Neural cell (in vitro differentiated cells): ENCODE measurements at regions not wholly inside any gene's neighbourhood (a gene's known extent, or its start where the extent isn't known, plus 50 kb on each side); places are given as distances from the start of the nearest gene placed in this dataset.

Experiments used
- H2AFZ ChIP-seq: fragments of 200-600, 300-800 bp; sonication (generic), shearing (Covaris generic); 2 replicates; pipeline ENCODE4 v1.6.0; 2014; ENCODE audit warnings: low read depth, mild to moderate bottlenecking, antibody characterized with exemption, low read length, moderate library complexity
- H3F3A ChIP-seq: fragments of 200-600 bp; shearing (Covaris generic); 2 replicates; pipeline ENCODE4 v1.6.1; 2016; ENCODE audit warnings: mild to moderate bottlenecking, moderate library complexity, mixed read lengths, antibody characterized with exemption, low read length; ENCODE audit not compliant: insufficient read depth, poor library complexity, severe bottlenecking
- H3K27ac ChIP-seq: fragments of 200-600, 300-800 bp; sonication (generic), shearing (Covaris generic); 2 replicates; pipeline ENCODE4 v1.5.1; 2014; ENCODE audit warnings: mild to moderate bottlenecking, low read length, moderate library complexity
- H3K27me3 ChIP-seq: fragments of 300-800, 200-600 bp; sonication (generic), shearing (Covaris generic); 2 replicates; pipeline ENCODE4 v1.6.0; 2014; ENCODE audit warnings: mild to moderate bottlenecking, low read depth, low read length, moderate library complexity; ENCODE audit not compliant: insufficient read depth
- H3K36me3 ChIP-seq: fragments of 300-800, 200-600 bp; sonication (generic), shearing (Covaris generic); 2 replicates; pipeline ENCODE4 v1.5.1; 2014; ENCODE audit warnings: mild to moderate bottlenecking, antibody characterized with exemption, low read length, moderate library complexity; ENCODE audit not compliant: insufficient read depth
- H3K4me2 ChIP-seq: fragments of 300-800, 200-600 bp; sonication (generic), shearing (Covaris generic); 2 replicates; pipeline ENCODE4 v1.6.0; 2014; ENCODE audit warnings: mild to moderate bottlenecking, low read length
- H3K4me3 ChIP-seq: fragments of 300-800, 200-600 bp; sonication (generic), shearing (Covaris generic); 2 replicates; pipeline ENCODE4 v1.5.1; 2014; ENCODE audit warnings: mild to moderate bottlenecking, low read length, moderate library complexity
- H3K79me2 ChIP-seq: fragments of 200-600 bp; shearing (Covaris generic); replicated peaks from 2 replicates; pipeline ENCODE4 v1.6.0; 2014; ENCODE audit warnings: mild to moderate bottlenecking, low read length, moderate library complexity; ENCODE audit not compliant: insufficient read depth
- H3K9ac ChIP-seq: fragments of 300-800, 200-600 bp; sonication (generic), shearing (Covaris generic); 2 replicates; pipeline ENCODE4 v1.6.1; 2016; ENCODE audit warnings: mild to moderate bottlenecking, low read length, mixed read lengths
- H3K9me2 ChIP-seq: fragments of 200-600 bp; shearing (Covaris generic); 2 replicates; pipeline ENCODE4 v1.6.1; 2016; ENCODE audit warnings: mild to moderate bottlenecking, low read length, mixed read lengths; ENCODE audit not compliant: insufficient read depth
- H3K9me3 ChIP-seq: fragments of 200-600, 300-800 bp; sonication (generic), shearing (Covaris generic); 2 replicates; pipeline ENCODE4 v1.6.1; 2016; ENCODE audit warnings: mild to moderate bottlenecking, mixed run types, low read length, moderate library complexity, mixed read lengths
- H4K20me1 ChIP-seq: fragments of 200-600 bp; shearing (Covaris generic); 2 replicates; pipeline ENCODE4 v1.6.1; 2016; ENCODE audit warnings: mild to moderate bottlenecking, mixed run types; ENCODE audit not compliant: insufficient read depth
- EZH2 ChIP-seq: fragments of 200-600, 300-800 bp; shearing (Covaris generic), sonication (generic); IDR thresholded peaks from 2 replicates; pipeline ENCODE4 v1.6.1; 2014; ENCODE audit warnings: antibody characterized with exemption, low read length, borderline replicate concordance, mild to moderate bottlenecking; ENCODE audit not compliant: insufficient read depth, poor library complexity, severe bottlenecking
- MXI1 ChIP-seq: fragments of 450-650 bp; conservative IDR thresholded peaks from 2 replicates; pipeline ENCODE4 v1.6.1; 2014; ENCODE audit warnings: antibody characterized with exemption, mild to moderate bottlenecking; ENCODE audit not compliant: poor library complexity, severe bottlenecking
- POLR2AphosphoS5 ChIP-seq: IDR thresholded peaks from 2 replicates; pipeline ENCODE4 v1.6.1; 2012
- TAF1 ChIP-seq: IDR thresholded peaks from 2 replicates; pipeline ENCODE4 v1.6.1; 2012; ENCODE audit warnings: low read depth
- TF ChIP-seq, protein P1 (sequence below): IDR thresholded peaks from 2 replicates; pipeline ENCODE4 v1.6.1; 2012; ENCODE audit warnings: borderline replicate concordance
- TF ChIP-seq, protein P2 (sequence below): fragments of 450-650 bp; IDR thresholded peaks from 2 replicates; pipeline ENCODE4 v1.5.1; 2014; ENCODE audit warnings: antibody characterized with exemption, mild to moderate bottlenecking, moderate library complexity; ENCODE audit not compliant: poor library complexity, severe bottlenecking

DNA sequence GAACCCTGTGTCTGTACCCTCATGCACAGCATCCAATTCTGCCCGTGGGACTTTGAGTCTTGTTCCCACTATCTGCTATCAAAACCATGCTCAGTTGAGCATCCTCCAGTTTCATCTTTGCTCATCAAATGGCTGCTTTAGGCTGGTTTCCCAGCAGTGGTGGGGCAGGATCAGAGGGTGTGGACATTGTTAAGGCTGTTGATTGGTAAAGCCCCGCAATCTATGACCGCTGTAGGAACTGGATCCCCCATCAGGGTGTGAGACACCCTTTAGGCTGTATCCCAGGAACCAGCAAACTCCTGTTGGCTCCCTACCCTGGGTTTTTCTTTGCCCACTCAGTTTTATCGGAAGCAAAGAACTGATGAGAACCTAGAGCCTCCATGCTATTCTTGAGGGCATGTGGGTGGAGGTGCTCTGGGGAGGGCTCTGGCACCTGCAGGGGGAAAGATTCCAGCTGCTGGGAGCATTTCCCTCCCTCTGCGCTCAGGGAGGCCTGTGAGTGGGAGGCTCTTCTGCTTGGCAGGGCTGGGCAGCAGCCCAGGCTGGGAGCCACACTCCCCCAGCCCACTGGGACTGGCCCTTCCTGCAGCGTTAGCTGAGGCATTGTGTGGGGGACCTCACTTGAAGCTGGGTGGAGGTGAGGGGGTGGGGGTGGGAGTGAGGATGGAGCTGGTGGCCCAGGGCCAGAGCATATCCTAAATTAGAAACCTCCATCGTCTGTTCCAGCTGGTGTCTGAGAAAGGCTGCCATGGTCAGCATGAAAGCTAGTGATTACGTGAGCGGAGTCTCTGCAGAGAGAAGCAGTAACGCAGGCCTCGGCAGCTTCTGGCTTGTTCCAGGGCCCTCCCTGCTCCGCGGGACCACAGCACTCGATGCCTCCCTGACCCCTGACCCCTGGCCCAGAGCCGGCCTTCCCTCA lies 160.6 kb downstream of the IRF8 start:
- H2AFZ ChIP-seq: no peak overlapping the region
- no peak overlapping the region for H3K9ac ChIP-seq
- no peaks in the 10 kb centered on the region for H3K36me3 ChIP-seq
- no peak overlapping the region for H3K27ac ChIP-seq
- no peaks in the 10 kb centered on the region for H3F3A ChIP-seq
- H3K4me3 ChIP-seq: no peak overlapping the region
- no peaks in the 10 kb centered on the region for H3K79me2 ChIP-seq
- no peaks in the 10 kb centered on the region for H4K20me1 ChIP-seq
- H3K9me3 ChIP-seq: no peaks in the 10 kb centered on the region
- no peaks in the 10 kb centered on the region for H3K9me2 ChIP-seq
- H3K4me2 ChIP-seq: no peak overlapping the region
- no peaks in the 10 kb centered on the region for H3K27me3 ChIP-seq
- TF ChIP-seq EZH2: no peak
- TF ChIP-seq, protein P1, sequence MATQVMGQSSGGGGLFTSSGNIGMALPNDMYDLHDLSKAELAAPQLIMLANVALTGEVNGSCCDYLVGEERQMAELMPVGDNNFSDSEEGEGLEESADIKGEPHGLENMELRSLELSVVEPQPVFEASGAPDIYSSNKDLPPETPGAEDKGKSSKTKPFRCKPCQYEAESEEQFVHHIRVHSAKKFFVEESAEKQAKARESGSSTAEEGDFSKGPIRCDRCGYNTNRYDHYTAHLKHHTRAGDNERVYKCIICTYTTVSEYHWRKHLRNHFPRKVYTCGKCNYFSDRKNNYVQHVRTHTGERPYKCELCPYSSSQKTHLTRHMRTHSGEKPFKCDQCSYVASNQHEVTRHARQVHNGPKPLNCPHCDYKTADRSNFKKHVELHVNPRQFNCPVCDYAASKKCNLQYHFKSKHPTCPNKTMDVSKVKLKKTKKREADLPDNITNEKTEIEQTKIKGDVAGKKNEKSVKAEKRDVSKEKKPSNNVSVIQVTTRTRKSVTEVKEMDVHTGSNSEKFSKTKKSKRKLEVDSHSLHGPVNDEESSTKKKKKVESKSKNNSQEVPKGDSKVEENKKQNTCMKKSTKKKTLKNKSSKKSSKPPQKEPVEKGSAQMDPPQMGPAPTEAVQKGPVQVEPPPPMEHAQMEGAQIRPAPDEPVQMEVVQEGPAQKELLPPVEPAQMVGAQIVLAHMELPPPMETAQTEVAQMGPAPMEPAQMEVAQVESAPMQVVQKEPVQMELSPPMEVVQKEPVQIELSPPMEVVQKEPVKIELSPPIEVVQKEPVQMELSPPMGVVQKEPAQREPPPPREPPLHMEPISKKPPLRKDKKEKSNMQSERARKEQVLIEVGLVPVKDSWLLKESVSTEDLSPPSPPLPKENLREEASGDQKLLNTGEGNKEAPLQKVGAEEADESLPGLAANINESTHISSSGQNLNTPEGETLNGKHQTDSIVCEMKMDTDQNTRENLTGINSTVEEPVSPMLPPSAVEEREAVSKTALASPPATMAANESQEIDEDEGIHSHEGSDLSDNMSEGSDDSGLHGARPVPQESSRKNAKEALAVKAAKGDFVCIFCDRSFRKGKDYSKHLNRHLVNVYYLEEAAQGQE: no peak
- TF ChIP-seq, protein P2, sequence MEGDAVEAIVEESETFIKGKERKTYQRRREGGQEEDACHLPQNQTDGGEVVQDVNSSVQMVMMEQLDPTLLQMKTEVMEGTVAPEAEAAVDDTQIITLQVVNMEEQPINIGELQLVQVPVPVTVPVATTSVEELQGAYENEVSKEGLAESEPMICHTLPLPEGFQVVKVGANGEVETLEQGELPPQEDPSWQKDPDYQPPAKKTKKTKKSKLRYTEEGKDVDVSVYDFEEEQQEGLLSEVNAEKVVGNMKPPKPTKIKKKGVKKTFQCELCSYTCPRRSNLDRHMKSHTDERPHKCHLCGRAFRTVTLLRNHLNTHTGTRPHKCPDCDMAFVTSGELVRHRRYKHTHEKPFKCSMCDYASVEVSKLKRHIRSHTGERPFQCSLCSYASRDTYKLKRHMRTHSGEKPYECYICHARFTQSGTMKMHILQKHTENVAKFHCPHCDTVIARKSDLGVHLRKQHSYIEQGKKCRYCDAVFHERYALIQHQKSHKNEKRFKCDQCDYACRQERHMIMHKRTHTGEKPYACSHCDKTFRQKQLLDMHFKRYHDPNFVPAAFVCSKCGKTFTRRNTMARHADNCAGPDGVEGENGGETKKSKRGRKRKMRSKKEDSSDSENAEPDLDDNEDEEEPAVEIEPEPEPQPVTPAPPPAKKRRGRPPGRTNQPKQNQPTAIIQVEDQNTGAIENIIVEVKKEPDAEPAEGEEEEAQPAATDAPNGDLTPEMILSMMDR: no peak
- no peak for TF ChIP-seq MXI1
- no peak for TF ChIP-seq TAF1
- TF ChIP-seq POLR2AphosphoS5: no peak

DNA sequence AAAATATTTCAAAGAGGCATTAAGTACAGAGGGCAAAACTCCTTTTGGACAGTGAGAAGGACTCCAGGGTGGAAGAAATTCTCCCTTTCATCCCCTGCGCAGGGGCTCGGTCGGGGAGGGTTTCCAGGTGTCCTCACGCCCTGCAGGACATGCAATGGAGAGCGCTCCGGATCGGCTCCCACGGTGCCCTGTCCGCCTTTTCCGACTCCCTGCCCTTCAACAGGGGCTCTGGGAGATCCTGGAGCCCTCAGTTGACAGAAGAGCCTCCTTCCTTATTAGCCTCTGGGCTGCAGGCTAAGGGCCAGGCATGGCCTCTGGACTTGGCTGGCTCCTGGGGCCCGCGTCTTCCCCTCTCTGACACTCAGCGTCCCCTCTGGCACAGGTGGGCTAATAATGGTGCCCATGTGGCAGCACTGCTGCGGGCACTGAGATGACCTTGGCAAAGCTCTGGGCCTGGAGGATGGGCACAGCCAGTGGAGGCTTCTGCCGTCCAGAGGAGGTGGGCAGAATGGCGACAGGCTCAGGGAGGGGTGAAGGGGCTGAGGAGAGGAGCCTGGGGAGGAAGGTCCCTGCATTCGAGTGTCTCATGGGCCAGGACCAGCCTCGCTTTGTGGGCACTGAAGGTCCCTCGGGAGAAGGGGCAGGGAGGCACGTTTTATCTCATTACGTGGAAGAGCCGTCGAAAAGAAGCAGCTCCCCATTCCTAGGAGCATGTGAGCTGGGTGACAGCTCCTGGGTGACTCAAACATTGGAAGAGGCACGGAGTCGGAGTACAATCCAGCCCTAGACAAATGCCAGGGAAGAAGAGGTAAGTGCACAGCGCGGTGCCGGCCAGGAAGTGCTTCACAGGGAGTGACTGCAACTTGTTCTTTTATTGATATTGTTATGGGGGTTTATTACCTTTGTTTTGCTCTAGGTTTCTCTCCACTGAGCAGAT lies 161.7 kb downstream of the IRF8 start:
- H3K9ac ChIP-seq: no peak overlapping the region
- no peak for TF ChIP-seq POLR2AphosphoS5
- H3K27ac ChIP-seq: no peak overlapping the region
- H4K20me1 ChIP-seq: no peaks in the 10 kb centered on the region
- no peaks in the 10 kb centered on the region for H3K27me3 ChIP-seq
- no peaks in the 10 kb centered on the region for H3K9me2 ChIP-seq
- no peaks in the 10 kb centered on the region for H3K79me2 ChIP-seq
- no peak overlapping the region for H2AFZ ChIP-seq
- no peaks in the 10 kb centered on the region for H3K36me3 ChIP-seq
- no peak overlapping the region for H3K4me3 ChIP-seq
- H3K4me2 ChIP-seq: no peak overlapping the region
- no peaks in the 10 kb centered on the region for H3K9me3 ChIP-seq
- H3F3A ChIP-seq: no peaks in the 10 kb centered on the region
